WI38 (cell line): ENCODE measurements at regions not wholly inside any gene's neighbourhood (a gene's known extent, or its start where the extent isn't known, plus 50 kb on each side); places are given as distances from the start of the nearest gene placed in this dataset.

Experiments
- H3K4me3 ChIP-seq: 2 replicates; pipeline ENCODE4 v1.5.1; 2011; ENCODE audit warnings: low read depth, mild to moderate bottlenecking, control low read depth, low read length
- CTCF ChIP-seq: IDR thresholded peaks from 2 replicates; pipeline ENCODE4 v1.5.1; 2012; ENCODE audit warnings: low read depth, mild to moderate bottlenecking, control low read depth, low read length

DNA sequence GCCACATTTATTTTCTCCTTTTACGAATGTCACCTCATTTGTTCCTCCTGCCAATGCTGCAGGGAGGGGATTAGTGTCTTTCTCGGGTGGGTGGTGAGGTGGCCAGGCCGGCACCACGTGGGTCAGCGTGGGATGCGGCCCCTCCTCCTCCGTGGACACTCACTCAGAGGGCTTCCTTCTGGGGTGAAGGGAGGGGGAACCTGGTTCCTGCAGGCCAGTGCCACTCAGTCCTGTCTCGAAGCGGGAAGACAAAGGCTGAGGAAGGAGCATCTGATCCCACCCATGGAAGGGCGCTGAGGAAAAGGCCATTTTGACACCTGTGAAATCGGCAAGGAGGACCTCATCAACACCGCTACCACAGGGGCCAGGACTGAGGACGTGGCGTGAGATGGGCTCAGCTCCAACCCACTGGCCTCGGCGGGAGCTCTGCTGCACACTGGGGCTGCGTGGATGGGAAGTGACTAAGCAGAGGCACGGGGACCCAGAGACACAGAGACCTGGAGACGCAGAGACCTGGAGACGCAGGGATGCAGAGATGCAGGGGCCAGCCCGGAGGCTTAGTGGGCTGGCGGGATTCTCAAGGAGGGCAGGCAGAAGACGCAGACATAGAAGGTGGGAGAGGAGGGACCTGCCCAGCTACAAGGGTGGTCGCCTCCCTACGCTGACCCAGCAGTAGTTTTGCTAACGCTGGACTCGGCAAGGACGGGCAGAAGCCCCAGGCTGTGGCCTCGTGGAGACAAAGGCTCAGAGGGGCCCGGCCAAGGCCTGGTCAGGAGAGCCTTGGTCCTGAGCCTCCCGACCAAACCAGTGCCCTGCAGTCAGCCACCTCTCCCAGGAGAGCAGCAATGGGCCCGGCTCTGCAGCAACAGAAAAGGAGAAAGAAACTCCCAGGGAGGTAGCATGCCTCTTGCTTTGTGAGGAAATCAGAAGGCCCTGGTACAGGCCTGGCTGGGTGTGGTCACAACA is 1071.2 kb downstream of the BRD1 start:
- no peak overlapping the region for H3K4me3 ChIP-seq
- no peak for TF ChIP-seq CTCF

- H3K4me3 ChIP-seq, result no peak overlapping the region
- no peak for TF ChIP-seq CTCF
Observed at GRCh38 chr22:48755059-48755949, 1072.4 kb downstream of the BRD1 start.

DNA sequence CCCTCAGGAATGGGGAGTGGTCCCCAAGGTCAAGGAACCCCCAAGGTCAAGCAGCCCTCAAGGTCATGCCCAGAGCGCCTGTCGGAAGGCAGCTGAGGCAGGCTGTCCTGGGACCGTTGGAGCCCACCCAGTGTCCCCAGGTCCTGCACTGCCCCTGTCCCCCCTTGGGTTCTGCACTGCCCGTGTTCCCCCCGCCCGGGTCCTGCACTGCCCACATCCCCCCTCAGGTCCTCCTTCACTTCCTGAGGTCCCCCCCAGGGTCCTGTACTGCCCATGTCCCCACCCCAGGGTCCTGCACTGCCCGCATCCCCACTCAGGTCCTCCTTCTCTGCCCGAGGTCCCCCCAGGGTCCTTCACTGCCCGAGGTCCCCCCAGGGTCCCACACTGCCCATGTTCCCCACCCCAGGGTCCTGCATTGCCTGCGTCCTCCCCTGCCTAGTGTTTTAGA is 1073.0 kb downstream of the BRD1 start:
- TF ChIP-seq CTCF, result no peak
- no peak overlapping the region for H3K4me3 ChIP-seq

DNA sequence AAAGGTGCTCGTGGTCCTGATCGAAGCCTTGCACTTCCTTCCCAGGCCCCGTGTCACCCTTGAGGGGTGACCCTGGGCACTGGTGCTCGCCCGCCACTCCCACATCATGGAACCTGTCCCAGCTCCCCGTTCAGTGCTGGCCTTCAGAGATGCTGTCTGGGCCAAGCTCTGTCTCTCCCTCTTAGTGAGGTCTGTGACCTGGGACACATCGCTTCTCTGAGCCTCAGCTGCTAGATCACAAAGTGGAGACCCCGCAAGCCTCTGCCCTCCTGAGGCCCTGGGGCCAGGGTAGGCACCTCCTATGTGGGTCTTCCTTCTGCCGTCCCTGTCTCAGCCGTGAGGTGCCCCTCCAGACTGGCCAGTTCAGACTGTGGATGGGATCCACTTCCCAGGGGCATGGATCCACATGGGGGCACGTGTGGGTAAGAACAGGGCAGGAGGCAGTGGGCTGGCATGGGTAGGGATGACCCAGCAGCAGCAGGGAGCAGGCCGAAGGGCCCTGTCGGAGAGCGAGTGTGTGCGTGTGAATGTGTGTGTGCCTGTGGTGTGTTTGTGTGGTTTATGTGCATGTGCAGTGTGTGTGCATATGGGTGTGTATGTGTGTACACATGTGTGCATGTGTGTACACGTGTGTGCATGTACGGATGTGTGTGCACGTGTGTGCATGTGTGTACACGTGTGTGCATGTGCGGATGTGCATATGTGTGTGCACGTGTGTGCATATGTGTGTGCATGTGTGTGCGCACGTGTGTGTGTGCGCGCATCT is 1073.7 kb downstream of the BRD1 start:
- H3K4me3 ChIP-seq, result no peak overlapping the region

DNA sequence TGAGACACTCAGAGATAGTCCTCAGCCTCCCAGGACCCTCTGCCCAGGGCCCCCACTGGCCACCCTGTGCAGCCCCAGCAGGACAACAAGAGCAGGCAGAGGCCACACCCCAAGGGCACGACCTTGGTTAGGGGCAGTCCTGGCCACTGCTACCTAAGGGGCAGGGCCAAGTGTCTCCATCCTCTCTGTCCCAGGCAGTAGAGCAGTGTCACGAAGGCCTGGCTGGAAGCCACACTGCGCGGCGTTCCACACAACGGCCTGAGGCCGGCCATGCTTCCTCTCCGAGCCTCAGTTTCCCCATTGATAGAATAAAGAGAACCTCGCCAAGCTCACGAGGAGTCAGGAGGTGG is 1074.3 kb downstream of the BRD1 start:
- TF ChIP-seq CTCF, result no peak
- H3K4me3 ChIP-seq, result no peak overlapping the region

More for the DNA sequence above, 1073.7 kb downstream of the BRD1 start:
- no peak for TF ChIP-seq CTCF

- no peak overlapping the region for H3K4me3 ChIP-seq
- no peak for TF ChIP-seq CTCF
Observed at GRCh38 chr22:48752451-48753380, 1075.0 kb downstream of the BRD1 start.
